Spinal cord (tissue), 9 donors: ENCODE measurements at regions not wholly inside any gene's neighbourhood (a gene's known extent, or its start where the extent isn't known, plus 50 kb on each side); places are given as distances from the start of the nearest gene placed in this dataset.

Source experiments
- DNase-seq, 6 donors: peaks; one replicate each; pipeline versions ENCODE4 v3.0.0 to v3.0.0-alpha.2; 2013 to 2015; ENCODE audit warnings: low spot score in 6 of 6, low read depth in 4 of 6
- H3K27ac ChIP-seq: one replicate; pipeline ENCODE4 v1.5.1; 2013; ENCODE audit warnings: low read depth, low read length, control low read depth
- H3K27me3 ChIP-seq: one replicate; pipeline ENCODE4 v1.6.1; 2013; ENCODE audit warnings: low read length; ENCODE audit not compliant: control insufficient read depth, insufficient read depth
- H3K36me3 ChIP-seq: one replicate; pipeline ENCODE4 v1.6.1; 2013; ENCODE audit warnings: low read length; ENCODE audit not compliant: control insufficient read depth, insufficient read depth
- H3K4me1 ChIP-seq: one replicate; pipeline ENCODE4 v1.6.1; 2013; ENCODE audit warnings: low read length; ENCODE audit not compliant: control insufficient read depth, insufficient read depth
- H3K4me3 ChIP-seq: one replicate; pipeline ENCODE4 v1.5.1; 2013; ENCODE audit warnings: low read depth, low read length, control low read depth
- H3K9me3 ChIP-seq: one replicate; pipeline ENCODE4 v1.6.1; 2013; ENCODE audit warnings: low read length; ENCODE audit not compliant: control insufficient read depth, insufficient read depth
- WGBS: methylation state at CpG from one replicate; pipeline ENCODE4 v1.1.5; 2013; ENCODE audit warnings: missing lambda C conversion rate; ENCODE audit not compliant: insufficient coverage; 5-methylcytosine and 5-hydroxymethylcytosine counted together
- donor health status: healthy.

DNA sequence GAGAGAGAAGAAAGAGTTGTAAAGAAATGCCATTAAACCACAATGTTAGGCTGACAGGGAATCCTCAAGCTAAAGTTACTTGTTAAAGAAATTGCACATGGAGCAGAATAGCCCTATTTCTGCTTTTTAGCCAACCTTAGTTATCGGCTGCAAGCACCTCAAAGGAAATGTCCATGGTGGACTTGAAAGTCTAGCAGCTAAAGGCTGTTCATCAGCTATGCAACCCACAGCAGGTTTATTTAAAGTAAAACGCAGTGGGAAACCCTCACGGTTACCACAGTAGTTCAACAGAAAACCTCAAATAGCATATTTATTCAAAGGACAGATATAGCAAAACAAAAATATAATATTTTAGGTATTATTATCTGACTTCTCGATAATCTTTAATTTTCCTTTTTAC is 967.2 kb downstream of the IGSF11 start:
- Histone ChIP-seq H3K4me3 (no peak overlapping the region), H3K27ac (no peak overlapping the region), H3K9me3 (no peaks in the 10 kb centered on the region), H3K27me3 (no peaks in the 10 kb centered on the region), H3K36me3 (no peaks in the 10 kb centered on the region), H3K4me1 (no peaks in the 10 kb centered on the region)
- no CpG with 5 or more reads among the region's 4 CpGs for WGBS
- DNase-seq, result no peak

DNA sequence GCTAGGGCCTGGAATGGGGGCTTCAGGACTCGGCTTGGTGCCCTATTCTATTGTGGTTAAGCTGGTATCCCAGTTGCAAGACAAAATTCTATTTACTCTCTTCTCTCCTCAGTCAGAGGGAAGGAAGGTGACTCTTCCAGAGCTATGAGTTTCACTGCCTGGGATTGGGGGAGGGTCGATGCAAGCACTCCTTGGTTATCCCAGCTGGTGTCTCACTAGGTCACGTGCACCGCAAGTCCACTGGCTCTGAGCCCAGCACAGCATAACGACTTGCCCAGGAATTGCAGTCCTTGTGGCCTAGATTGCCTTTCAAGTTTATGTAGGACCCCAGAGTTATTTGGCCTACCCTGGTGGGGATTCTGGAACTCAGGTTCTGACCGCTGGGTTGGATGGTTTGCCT is 958.8 kb downstream of the IGSF11 start:
- Histone ChIP-seq H3K36me3 (no peaks in the 10 kb centered on the region), H3K9me3 (no peaks in the 10 kb centered on the region), H3K27me3 (no peaks in the 10 kb centered on the region), H3K4me3 (no peak overlapping the region), H3K27ac (no peak overlapping the region), H3K4me1 (no peaks in the 10 kb centered on the region)
- 55% methylated on average over 4 of the region's 6 CpGs for WGBS
- DNase-seq, result no peak

DNA sequence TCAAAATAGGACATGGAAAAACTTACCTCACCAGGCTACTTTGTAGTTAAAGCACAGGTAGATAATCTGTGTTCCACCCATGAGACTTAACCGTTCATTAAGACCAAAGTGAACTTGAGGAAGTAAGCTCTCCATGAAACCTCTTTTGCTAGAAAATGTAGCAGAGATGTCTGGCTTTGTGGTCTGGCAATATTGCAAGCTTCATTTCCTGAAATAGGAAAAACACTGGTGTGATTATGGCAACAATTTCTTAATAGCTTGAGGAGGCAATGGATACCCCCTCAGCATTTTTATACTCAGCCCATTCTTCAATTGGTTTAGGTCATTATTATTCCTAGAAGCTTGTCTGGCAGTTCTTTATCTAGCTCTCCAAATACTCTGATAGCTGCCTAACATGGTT is 957.3 kb downstream of the IGSF11 start:
- Histone ChIP-seq H3K4me1 (no peaks in the 10 kb centered on the region), H3K36me3 (no peaks in the 10 kb centered on the region), H3K9me3 (no peaks in the 10 kb centered on the region), H3K27ac (no peak overlapping the region), H3K4me3 (no peak overlapping the region), H3K27me3 (no peaks in the 10 kb centered on the region)
- no CpG with 5 or more reads among the region's 1 CpG for WGBS
- no peak for DNase-seq

DNA sequence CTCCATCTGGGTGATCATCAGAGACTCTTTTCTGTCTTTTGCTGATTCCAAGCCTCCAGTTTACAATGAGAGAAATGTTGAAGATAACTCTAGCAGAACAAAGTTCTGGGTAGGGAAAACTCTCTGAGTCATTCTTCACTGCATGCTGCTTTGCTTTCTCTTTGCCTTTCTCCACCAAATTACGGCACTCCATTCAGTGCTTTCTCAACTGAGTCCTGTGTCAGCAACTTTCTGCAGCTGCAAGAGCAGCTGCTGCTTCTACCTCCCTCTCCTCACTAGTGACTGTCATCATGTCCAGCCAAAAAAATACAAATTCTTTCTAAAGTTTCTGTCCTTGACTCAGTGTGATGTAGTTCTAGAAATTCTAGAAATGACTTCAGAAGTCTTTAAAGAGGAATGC is 953.8 kb downstream of the IGSF11 start:
- no peak overlapping the region for H3K4me3 ChIP-seq
- no peaks in the 10 kb centered on the region for H3K36me3 ChIP-seq
- no peaks in the 10 kb centered on the region for H3K9me3 ChIP-seq
- H3K4me1 ChIP-seq, result no peaks in the 10 kb centered on the region
- WGBS, result 25% methylated on average over 1 of the region's 1 CpG
- no peak overlapping the region for H3K27ac ChIP-seq
- peak in 3 of 6 donors; percentile 28 to 75 (median 37) for DNase-seq
- no peaks in the 10 kb centered on the region for H3K27me3 ChIP-seq

DNA sequence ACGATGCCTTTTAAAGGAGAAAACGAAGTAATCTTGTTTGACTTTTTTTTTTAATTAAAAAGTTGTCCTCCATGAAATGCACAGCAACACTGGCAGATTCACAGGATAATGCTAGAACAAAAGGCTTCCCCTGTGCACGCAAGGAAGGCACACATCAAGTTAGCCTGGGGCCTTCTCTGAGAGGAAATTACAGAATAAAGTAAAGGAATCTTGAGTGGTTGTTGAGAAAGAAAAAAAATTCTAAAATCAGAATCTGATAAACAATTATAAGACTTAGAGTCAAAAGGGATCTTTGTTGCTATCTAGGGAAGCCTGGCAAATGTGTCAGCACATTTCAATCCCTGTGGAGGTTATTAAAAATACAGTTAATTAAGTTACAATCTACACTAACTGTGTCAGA is 946.0 kb downstream of the IGSF11 start:
- Histone ChIP-seq H3K36me3 (no peaks in the 10 kb centered on the region), H3K27me3 (no peaks in the 10 kb centered on the region), H3K4me1 (no peaks in the 10 kb centered on the region), H3K4me3 (no peak overlapping the region), H3K9me3 (peaks cover 8% of the 10 kb centered on the region), H3K27ac (no peak overlapping the region)
- peak in 1 of 6 donors; percentile 12 for DNase-seq
- no CpG with 5 or more reads among the region's 3 CpGs for WGBS

DNA sequence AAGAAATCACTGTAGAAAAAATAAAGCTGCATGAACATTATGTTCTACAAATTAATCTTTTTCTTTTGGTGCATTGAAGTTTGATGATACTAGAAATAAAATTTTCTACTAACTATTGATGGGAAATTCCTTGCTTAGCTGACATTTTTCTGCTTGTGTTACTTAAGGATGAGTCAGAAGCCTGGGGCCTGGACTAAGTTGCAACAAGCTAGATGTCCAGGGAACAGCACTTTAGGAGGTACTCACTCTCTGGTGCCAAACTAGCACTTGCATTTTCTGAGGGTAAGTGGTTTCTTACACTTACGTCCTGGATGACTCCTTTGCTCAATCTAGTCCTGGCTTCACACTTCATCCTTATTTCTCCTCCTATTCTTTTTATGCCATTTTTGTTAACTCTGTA is 945.1 kb downstream of the IGSF11 start:
- Histone ChIP-seq H3K9me3 (peaks cover 8% of the 10 kb centered on the region), H3K27me3 (no peaks in the 10 kb centered on the region), H3K27ac (no peak overlapping the region), H3K36me3 (no peaks in the 10 kb centered on the region), H3K4me1 (no peaks in the 10 kb centered on the region), H3K4me3 (no peak overlapping the region)
- DNase-seq, result no peak
- no CpG with 5 or more reads among the region's 1 CpG for WGBS

DNA sequence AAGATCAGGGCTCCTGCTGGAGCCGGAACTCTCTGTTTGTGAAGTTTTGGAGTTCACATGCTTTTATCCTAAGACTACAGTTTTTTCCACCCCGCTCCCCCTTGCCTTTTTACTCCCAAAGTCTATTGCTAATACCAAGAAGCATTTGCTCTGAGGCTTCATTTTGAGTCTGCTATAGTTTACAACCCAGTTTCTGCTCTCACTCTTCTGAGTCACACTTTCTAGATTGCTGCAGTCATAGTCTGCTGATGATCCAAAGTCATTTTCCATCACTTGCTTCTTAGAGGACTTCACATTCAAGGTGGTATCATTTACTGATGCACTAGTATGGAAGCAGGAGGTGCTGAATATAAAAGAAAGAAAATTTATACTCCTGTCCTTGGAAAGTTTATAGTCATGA is 937.4 kb downstream of the IGSF11 start:
- DNase-seq, result no peak
- WGBS, result 100% methylated on average over 1 of the region's 2 CpGs
- H3K9me3 ChIP-seq, result peaks cover 8% of the 10 kb centered on the region
- H3K36me3 ChIP-seq, result no peaks in the 10 kb centered on the region
- H3K27me3 ChIP-seq, result no peaks in the 10 kb centered on the region
- no peak overlapping the region for H3K27ac ChIP-seq
- no peaks in the 10 kb centered on the region for H3K4me1 ChIP-seq
- no peak overlapping the region for H3K4me3 ChIP-seq

DNA sequence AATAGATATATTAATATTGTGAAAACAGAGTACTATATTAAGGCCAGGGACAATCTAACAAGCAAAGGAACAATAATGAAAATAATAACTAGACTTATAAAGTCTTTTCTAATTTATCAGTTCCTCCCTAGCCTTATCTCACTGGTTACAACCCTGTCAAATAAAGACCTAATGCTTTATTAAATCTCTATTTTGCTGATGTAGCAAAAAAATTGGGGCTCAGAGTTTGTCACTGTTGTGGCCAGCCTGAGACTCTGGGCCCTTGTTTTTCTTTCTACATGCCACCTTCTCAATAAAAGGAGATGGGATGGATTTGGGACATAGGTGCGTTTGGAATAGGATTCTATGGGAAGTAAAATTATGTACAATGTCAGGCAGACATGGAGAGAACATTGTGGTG is 937.0 kb downstream of the IGSF11 start:
- Histone ChIP-seq H3K27me3 (no peaks in the 10 kb centered on the region), H3K9me3 (peaks cover 8% of the 10 kb centered on the region), H3K27ac (no peak overlapping the region), H3K4me1 (no peaks in the 10 kb centered on the region), H3K4me3 (no peak overlapping the region), H3K36me3 (no peaks in the 10 kb centered on the region)
- DNase-seq, result no peak
- WGBS, result no CpG with 5 or more reads among the region's 1 CpG

DNA sequence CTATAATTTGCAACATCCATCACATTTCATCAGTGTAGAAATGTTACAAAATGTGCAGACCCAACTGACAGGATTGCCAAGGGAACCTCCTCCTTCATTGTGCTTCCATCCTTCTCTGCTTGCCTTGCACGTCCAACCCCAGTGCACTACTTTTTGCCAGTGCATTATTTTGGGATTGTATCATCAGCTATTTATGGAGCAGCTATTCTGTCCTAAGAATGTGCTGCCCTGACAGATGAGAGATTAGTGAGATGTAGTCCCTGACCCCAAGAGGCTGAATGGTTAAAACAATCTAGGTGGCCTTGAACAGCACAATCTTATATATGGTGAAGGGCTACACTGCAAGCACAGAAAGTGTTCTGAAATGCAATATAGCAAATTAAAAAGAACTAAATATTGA is 935.8 kb downstream of the IGSF11 start:
- no peaks in the 10 kb centered on the region for H3K9me3 ChIP-seq
- no peaks in the 10 kb centered on the region for H3K4me1 ChIP-seq
- no peak overlapping the region for H3K4me3 ChIP-seq
- no peak for DNase-seq
- WGBS, result no CpG with 5 or more reads among the region's 1 CpG
- H3K27ac ChIP-seq, result no peak overlapping the region
- H3K27me3 ChIP-seq, result no peaks in the 10 kb centered on the region
- no peaks in the 10 kb centered on the region for H3K36me3 ChIP-seq

DNA sequence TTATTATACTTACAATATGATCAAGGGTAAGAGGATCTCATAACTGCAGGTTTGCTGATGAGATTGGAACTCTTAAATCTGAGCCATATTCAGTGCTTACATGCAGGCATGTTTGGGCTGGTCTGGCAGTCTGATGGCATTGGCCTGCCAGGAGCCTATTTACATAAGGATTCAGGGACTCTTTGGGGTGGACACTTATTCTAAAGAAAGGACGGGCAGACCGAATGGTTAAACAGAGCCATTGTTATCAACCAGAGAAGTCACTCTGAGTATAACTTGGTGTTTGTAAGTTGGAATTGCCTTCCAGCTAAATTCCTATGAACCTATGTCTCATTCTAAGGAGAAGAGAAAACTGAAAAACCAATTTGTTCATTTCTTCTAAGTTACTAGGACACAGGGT is 932.8 kb downstream of the IGSF11 start:
- Histone ChIP-seq H3K4me1 (no peaks in the 10 kb centered on the region), H3K36me3 (no peaks in the 10 kb centered on the region), H3K27me3 (no peaks in the 10 kb centered on the region), H3K4me3 (no peak overlapping the region), H3K9me3 (no peaks in the 10 kb centered on the region), H3K27ac (no peak overlapping the region)
- DNase-seq, result no peak
- 50% methylated on average over 1 of the region's 2 CpGs for WGBS
